ENCODE measurements at regions not wholly inside any gene's neighbourhood (a gene's known extent, or its start where the extent isn't known, plus 50 kb on each side); places are given as distances from the start of the nearest gene placed in this dataset.
"Not testable (repeated sequence)": the region's sequence is repeated elsewhere in the genome, so short reads cannot be mapped to it uniquely, and the experiment has no call there.

GRCh38 chr2:48230834-48231233 lies 83.6 kb upstream of the FOXN2 start:
- ATAC-seq (ENCODE audit: low FRiP score) (no peak), DNase-seq (ENCODE audit: low spot score) (no peak)
- TF ChIP-seq CTCF (IDR thresholded peaks at IDR 0.05), result no peak

- no peak for ATAC-seq (ENCODE audit: low FRiP score)
- no peak for TF ChIP-seq CTCF (IDR thresholded peaks at IDR 0.05)
- no peak for DNase-seq (ENCODE audit: low spot score)
These were observed 82.1 kb upstream of the FOXN2 start for GRCh38 chr2:48232351-48232750.

GRCh38 chr2:48233005-48233404 lies 81.5 kb upstream of the FOXN2 start:
- no peak for TF ChIP-seq CTCF (IDR thresholded peaks at IDR 0.05)
- DNase-seq (ENCODE audit: low spot score) (no peak), ATAC-seq (ENCODE audit: low FRiP score) (no peak)

GRCh38 chr2:48233824-48234223 lies 80.7 kb upstream of the FOXN2 start:
- DNase-seq (ENCODE audit: low spot score); ATAC-seq (ENCODE audit: low FRiP score): not testable (repeated sequence)

- TF ChIP-seq CTCF (IDR thresholded peaks at IDR 0.05), result no peak
- no peak for ATAC-seq (ENCODE audit: low FRiP score)
- no peak for DNase-seq (ENCODE audit: low spot score)
These were observed 79.4 kb upstream of the FOXN2 start for GRCh38 chr2:48235076-48235475.

- no peak for TF ChIP-seq CTCF (IDR thresholded peaks at IDR 0.05)
- ATAC-seq (ENCODE audit: low FRiP score) (no peak), DNase-seq (ENCODE audit: low spot score) (no peak)
These were observed 76.1 kb upstream of the FOXN2 start for GRCh38 chr2:48238381-48238780.

GRCh38 chr2:48240912-48241311 lies 73.6 kb upstream of the FOXN2 start:
- TF ChIP-seq CTCF (IDR thresholded peaks at IDR 0.05), result no peak
- no peak for DNase-seq (ENCODE audit: low spot score)
- no peak for ATAC-seq (ENCODE audit: low FRiP score)

GRCh38 chr2:48247206-48247605 lies 67.3 kb upstream of the FOXN2 start:
- ATAC-seq (ENCODE audit: low FRiP score) (no peak), DNase-seq (ENCODE audit: low spot score) (no peak)
- no peak for TF ChIP-seq CTCF (IDR thresholded peaks at IDR 0.05)

Data from omental fat pad (tissue), 3 donors.